ENCODE measurements at regions not wholly inside any gene's neighbourhood (a gene's known extent, or its start where the extent isn't known, plus 50 kb on each side); places are given as distances from the start of the nearest gene placed in this dataset.

DNA sequence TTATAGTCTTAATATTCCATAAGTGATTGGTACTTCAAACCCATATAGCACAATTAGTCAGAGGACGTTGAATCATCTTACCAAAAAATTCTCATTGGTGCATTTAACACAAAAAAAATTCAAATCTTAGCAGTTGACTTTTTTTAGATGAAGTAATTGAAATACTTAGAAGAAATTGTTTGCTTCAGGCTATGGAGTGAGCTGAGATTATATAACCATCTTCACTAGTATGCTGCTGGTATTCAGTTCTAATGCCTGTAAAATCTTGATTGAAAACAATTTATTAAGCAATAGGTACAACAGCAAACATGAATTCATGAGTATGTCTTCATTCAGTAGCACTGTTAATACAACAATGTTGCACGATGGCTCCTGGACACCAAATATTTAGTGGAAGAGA, 250.0 kb downstream of the GPM6A start:
- H3K27ac Mint-ChIP-seq: no peak overlapping the region
- no peaks in the 10 kb centered on the region for H3K9me3 Mint-ChIP-seq
- ChIA-PET CTCF (no interaction called here), POLR2A (no interaction called here)
- no peaks in the 10 kb centered on the region for H3K27me3 Mint-ChIP-seq (ENCODE audit: low read depth)
- peaks cover 21% of the 10 kb centered on the region for H3K4me1 Mint-ChIP-seq
- no peak overlapping the region for H3K4me3 Mint-ChIP-seq
- ATAC-seq (no peak), DNase-seq (ENCODE audit: low spot score) (no peak)
- TF ChIP-seq GTF2I (CRISPR knock-in tag; conservative IDR thresholded peaks at IDR 0.05) (no peak), MYBL2 (CRISPR knock-in tag; IDR thresholded peaks at IDR 0.05) (no peak), ZNF671 (CRISPR knock-in tag; IDR thresholded peaks at IDR 0.05) (no peak), JAZF1 (CRISPR knock-in tag; IDR thresholded peaks at IDR 0.05) (no peak), SMAD3 (CRISPR knock-in tag; IDR thresholded peaks at IDR 0.05; ENCODE audit: borderline replicate concordance) (no peak), NR2C2 (CRISPR knock-in tag; IDR thresholded peaks at IDR 0.05) (no peak), TEAD4 (CRISPR knock-in tag; IDR thresholded peaks at IDR 0.05) (no peak), IRF2 (CRISPR knock-in tag; IDR thresholded peaks at IDR 0.05; ENCODE audit: borderline replicate concordance, low read depth) (no peak)
- TF ChIP-seq, protein P1, sequence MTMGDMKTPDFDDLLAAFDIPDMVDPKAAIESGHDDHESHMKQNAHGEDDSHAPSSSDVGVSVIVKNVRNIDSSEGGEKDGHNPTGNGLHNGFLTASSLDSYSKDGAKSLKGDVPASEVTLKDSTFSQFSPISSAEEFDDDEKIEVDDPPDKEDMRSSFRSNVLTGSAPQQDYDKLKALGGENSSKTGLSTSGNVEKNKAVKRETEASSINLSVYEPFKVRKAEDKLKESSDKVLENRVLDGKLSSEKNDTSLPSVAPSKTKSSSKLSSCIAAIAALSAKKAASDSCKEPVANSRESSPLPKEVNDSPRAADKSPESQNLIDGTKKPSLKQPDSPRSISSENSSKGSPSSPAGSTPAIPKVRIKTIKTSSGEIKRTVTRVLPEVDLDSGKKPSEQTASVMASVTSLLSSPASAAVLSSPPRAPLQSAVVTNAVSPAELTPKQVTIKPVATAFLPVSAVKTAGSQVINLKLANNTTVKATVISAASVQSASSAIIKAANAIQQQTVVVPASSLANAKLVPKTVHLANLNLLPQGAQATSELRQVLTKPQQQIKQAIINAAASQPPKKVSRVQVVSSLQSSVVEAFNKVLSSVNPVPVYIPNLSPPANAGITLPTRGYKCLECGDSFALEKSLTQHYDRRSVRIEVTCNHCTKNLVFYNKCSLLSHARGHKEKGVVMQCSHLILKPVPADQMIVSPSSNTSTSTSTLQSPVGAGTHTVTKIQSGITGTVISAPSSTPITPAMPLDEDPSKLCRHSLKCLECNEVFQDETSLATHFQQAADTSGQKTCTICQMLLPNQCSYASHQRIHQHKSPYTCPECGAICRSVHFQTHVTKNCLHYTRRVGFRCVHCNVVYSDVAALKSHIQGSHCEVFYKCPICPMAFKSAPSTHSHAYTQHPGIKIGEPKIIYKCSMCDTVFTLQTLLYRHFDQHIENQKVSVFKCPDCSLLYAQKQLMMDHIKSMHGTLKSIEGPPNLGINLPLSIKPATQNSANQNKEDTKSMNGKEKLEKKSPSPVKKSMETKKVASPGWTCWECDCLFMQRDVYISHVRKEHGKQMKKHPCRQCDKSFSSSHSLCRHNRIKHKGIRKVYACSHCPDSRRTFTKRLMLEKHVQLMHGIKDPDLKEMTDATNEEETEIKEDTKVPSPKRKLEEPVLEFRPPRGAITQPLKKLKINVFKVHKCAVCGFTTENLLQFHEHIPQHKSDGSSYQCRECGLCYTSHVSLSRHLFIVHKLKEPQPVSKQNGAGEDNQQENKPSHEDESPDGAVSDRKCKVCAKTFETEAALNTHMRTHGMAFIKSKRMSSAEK (CRISPR knock-in tag; IDR thresholded peaks at IDR 0.05; ENCODE audit: borderline replicate concordance): no peak
- TF ChIP-seq, protein P2, sequence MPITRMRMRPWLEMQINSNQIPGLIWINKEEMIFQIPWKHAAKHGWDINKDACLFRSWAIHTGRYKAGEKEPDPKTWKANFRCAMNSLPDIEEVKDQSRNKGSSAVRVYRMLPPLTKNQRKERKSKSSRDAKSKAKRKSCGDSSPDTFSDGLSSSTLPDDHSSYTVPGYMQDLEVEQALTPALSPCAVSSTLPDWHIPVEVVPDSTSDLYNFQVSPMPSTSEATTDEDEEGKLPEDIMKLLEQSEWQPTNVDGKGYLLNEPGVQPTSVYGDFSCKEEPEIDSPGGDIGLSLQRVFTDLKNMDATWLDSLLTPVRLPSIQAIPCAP (CRISPR knock-in tag; IDR thresholded peaks at IDR 0.05): no peak
- TF ChIP-seq, protein P3, sequence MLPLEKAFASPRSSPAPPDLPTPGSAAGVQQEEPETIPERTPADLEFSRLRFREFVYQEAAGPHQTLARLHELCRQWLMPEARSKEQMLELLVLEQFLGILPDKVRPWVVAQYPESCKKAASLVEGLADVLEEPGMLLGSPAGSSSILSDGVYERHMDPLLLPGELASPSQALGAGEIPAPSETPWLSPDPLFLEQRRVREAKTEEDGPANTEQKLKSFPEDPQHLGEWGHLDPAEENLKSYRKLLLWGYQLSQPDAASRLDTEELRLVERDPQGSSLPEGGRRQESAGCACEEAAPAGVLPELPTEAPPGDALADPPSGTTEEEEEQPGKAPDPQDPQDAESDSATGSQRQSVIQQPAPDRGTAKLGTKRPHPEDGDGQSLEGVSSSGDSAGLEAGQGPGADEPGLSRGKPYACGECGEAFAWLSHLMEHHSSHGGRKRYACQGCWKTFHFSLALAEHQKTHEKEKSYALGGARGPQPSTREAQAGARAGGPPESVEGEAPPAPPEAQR (CRISPR knock-in tag; IDR thresholded peaks at IDR 0.05): no peak
- TF ChIP-seq, protein P4, sequence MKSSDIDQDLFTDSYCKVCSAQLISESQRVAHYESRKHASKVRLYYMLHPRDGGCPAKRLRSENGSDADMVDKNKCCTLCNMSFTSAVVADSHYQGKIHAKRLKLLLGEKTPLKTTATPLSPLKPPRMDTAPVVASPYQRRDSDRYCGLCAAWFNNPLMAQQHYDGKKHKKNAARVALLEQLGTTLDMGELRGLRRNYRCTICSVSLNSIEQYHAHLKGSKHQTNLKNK (CRISPR knock-in tag; IDR thresholded peaks at IDR 0.05): no peak
- TF ChIP-seq, protein P5, sequence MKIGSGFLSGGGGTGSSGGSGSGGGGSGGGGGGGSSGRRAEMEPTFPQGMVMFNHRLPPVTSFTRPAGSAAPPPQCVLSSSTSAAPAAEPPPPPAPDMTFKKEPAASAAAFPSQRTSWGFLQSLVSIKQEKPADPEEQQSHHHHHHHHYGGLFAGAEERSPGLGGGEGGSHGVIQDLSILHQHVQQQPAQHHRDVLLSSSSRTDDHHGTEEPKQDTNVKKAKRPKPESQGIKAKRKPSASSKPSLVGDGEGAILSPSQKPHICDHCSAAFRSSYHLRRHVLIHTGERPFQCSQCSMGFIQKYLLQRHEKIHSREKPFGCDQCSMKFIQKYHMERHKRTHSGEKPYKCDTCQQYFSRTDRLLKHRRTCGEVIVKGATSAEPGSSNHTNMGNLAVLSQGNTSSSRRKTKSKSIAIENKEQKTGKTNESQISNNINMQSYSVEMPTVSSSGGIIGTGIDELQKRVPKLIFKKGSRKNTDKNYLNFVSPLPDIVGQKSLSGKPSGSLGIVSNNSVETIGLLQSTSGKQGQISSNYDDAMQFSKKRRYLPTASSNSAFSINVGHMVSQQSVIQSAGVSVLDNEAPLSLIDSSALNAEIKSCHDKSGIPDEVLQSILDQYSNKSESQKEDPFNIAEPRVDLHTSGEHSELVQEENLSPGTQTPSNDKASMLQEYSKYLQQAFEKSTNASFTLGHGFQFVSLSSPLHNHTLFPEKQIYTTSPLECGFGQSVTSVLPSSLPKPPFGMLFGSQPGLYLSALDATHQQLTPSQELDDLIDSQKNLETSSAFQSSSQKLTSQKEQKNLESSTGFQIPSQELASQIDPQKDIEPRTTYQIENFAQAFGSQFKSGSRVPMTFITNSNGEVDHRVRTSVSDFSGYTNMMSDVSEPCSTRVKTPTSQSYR (CRISPR knock-in tag; IDR thresholded peaks at IDR 0.05): no peak
- TF ChIP-seq, protein P6, sequence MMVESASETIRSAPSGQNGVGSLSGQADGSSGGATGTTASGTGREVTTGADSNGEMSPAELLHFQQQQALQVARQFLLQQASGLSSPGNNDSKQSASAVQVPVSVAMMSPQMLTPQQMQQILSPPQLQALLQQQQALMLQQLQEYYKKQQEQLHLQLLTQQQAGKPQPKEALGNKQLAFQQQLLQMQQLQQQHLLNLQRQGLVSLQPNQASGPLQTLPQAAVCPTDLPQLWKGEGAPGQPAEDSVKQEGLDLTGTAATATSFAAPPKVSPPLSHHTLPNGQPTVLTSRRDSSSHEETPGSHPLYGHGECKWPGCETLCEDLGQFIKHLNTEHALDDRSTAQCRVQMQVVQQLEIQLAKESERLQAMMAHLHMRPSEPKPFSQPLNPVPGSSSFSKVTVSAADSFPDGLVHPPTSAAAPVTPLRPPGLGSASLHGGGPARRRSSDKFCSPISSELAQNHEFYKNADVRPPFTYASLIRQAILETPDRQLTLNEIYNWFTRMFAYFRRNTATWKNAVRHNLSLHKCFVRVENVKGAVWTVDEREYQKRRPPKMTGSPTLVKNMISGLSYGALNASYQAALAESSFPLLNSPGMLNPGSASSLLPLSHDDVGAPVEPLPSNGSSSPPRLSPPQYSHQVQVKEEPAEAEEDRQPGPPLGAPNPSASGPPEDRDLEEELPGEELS (CRISPR knock-in tag; IDR thresholded peaks at IDR 0.05): no peak
- no peaks in the 10 kb centered on the region for H3K36me3 Mint-ChIP-seq

DNA sequence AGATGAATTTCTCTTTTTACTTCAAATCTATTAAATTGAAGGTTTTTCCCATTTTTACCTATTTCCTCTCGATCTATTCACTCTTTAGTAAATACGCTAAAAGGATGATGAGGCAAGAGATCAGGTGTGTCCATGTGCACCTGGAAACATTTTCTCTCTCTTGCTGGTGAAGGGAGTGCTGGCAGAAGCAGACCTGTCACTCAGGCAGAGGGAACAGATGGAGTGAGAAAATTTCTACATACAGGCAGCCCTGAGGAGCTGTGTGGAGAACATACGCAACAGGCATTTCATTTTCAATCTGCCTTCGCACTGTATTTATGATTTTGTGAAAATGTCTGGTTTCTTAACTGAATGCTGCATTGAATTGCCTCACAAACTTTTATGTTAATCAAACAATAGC, 249.5 kb downstream of the GPM6A start:
- H3K9me3 Mint-ChIP-seq: no peaks in the 10 kb centered on the region
- H3K4me1 Mint-ChIP-seq: peaks cover 21% of the 10 kb centered on the region
- no peak overlapping the region for H3K27ac Mint-ChIP-seq
- DNase-seq (ENCODE audit: low spot score) (no peak), ATAC-seq (no peak)
- no peaks in the 10 kb centered on the region for H3K36me3 Mint-ChIP-seq
- TF ChIP-seq, protein P6 (CRISPR knock-in tag; IDR thresholded peaks at IDR 0.05): no peak
- no peak for TF ChIP-seq HMGA2 (CRISPR knock-in tag; IDR thresholded peaks at IDR 0.05)
- ChIA-PET CTCF (interaction anchor here (0.7 kb wide), 1 partner anchor 391 kb away, joined by 3 read pairs; no protein-coding TSS in a partner anchor), POLR2A (no interaction called here)
- H3K4me3 Mint-ChIP-seq: no peak overlapping the region
- H3K27me3 Mint-ChIP-seq (ENCODE audit: low read depth): no peaks in the 10 kb centered on the region

Measured in WTC11 (cell line).